Transverse colon (tissue), 4 donors: ENCODE measurements at regions not wholly inside any gene's neighbourhood (a gene's known extent, or its start where the extent isn't known, plus 50 kb on each side); places are given as distances from the start of the nearest gene placed in this dataset.

Source experiments
- DNase-seq: peaks from one replicate; pipeline ENCODE4 v3.0.0-alpha.2; 2019
- H3K27ac ChIP-seq, 4 donors: fragments of 200-600 bp; sonication (generic); 2 replicates each; pipeline ENCODE4 v1.5.1; 2016 to 2018; ENCODE audit warnings: inconsistent platforms in 4 of 4
- H3K27me3 ChIP-seq: fragments of 200-600 bp; sonication (generic); 2 replicates; pipeline ENCODE4 v1.5.1; 2017; ENCODE audit warnings: inconsistent platforms
- H3K36me3 ChIP-seq, 4 donors: fragments of 200-600 bp; sonication (generic); 2 replicates each; pipeline ENCODE4 v1.5.1; 2017 to 2019; ENCODE audit warnings: inconsistent platforms in 4 of 4
- H3K4me1 ChIP-seq, 4 donors: fragments of 200-600 bp; sonication (generic); 2 replicates each; pipeline ENCODE4 v1.5.1; 2017 to 2020; ENCODE audit warnings: inconsistent platforms in 4 of 4
- H3K4me3 ChIP-seq, 4 donors: fragments of 200-600 bp; sonication (generic); 1 replicate in 1 of 4; 2 replicates in 3 of 4; pipeline versions ENCODE4 v1.5.1 to v1.6.1; 2017 to 2019; ENCODE audit warnings: inconsistent platforms in 4 of 4
- H3K9me3 ChIP-seq, 2 donors: fragments of 200-600 bp; sonication (generic); 2 replicates each; pipeline ENCODE4 v1.5.1; 2017 to 2019; ENCODE audit warnings: inconsistent platforms in 2 of 2
- EP300 ChIP-seq: sonication (generic); formaldehyde crosslinking; IDR thresholded peaks from one replicate; pipeline ENCODE4 v1.6.1; 2017; ENCODE audit warnings: antibody characterized with exemption, low read depth
- POLR2A ChIP-seq: fragments of 450-650 bp; IDR thresholded peaks from one replicate; pipeline ENCODE4 v1.6.1; 2016; ENCODE audit warnings: antibody characterized with exemption, mild to moderate bottlenecking, moderate library complexity
- POLR2AphosphoS5 ChIP-seq, 3 donors: sonication (generic); formaldehyde crosslinking; IDR thresholded peaks; one replicate each; pipeline ENCODE4 v1.6.1; 2016; ENCODE audit warnings: antibody characterized with exemption in 3 of 3
- WGBS, 2 donors: methylation state at CpG; one replicate each; pipeline ENCODE4 v1.1.5; 2018; ENCODE audit warnings: low coverage in 1 of 2; 5-methylcytosine and 5-hydroxymethylcytosine counted together
- in situ Hi-C, 4 donors: fragments of 200-750 bp; cut with MboI; loops; one replicate each; pipeline versions ENCODE4 v1.15.0 to v1.15.1; 2017; ENCODE audit warnings: low sequenced_read_pairs in 3 of 4, low pct_ligation_motif_present in 1 of 4, low pct_unique_long_range_greater_than_20kb in 1 of 4
- intact Hi-C: fragments of 100-400 bp; cut with DNase I; formaldehyde crosslinking; loops from one replicate; pipeline ENCODE4 v1.15.1; 2023; ENCODE audit warnings: low total_unique reads
- TF ChIP-seq, protein P1 (sequence below), 5 experiments: fragments of 200-600 bp in 3 of 5; fragments of 450-650 bp in 2 of 5; sonication (generic) in 3 of 5; IDR thresholded peaks; 1 replicate in 2 of 5; 2 replicates in 3 of 5; pipeline ENCODE4 v1.5.1; 2016 to 2017; ENCODE audit warnings: antibody characterized with exemption in 5 of 5, inconsistent platforms in 3 of 5, mild to moderate bottlenecking in 2 of 5, moderate library complexity in 1 of 5

DNA sequence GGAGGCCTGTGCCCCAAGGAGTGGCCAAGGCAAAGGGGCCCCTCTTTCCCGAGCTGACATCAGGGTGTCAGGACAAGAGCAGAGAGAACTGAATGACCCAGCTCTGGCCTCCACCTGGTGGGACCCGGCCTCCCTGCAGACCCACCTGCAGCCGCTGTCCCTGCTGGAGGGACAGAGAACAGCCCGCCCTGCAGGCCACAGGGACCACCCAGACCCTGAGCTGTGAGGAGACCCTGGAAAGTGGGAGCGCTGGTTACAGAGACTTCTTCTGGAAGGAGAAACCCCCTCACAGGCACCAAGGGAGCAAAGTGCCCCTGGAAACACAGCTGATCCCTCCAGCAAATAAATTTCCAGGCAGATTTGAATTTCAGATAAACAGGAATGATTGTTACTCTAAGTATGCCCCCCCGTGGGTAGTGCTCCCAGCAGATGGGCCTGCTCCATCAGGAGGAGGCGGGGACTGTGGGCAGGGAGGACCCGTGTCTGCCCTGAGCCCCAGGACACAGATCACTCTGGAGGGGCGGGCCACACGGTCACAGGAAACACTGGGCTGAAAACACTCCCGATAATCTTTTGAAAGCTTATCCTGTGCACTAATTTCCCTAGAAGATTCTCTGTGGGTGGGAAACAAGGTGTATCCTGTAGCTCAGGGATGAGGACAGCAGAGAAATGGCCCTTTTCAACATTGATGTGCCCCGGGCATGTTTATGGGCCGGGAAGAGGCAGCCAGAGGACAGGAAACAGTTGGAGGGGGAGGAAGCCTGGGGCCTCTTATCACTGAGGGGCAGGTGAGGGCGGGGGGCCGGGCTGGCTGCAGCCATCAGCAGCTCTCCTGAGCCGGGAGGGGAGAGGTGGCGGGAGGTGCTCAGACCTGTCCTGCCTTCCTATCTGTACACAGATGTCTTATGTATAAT lies 276.0 kb downstream of the ADGRD1 start:
- DNase-seq, result no peak
- 32 to 36% methylated on average over 2 to 17 of the region's 17 CpGs for WGBS, 2 donors
- Histone ChIP-seq H3K27me3 (peaks cover 9% of the 10 kb centered on the region), H3K36me3 (no peaks in the 10 kb centered on the region), H3K4me1 (peaks cover 0 to 9% (median 3%) of the 10 kb centered on the region in 4 donors), H3K4me3 (no peak overlapping the region), H3K27ac (no peak overlapping the region), H3K9me3 (no peaks in the 10 kb centered on the region)
- in situ Hi-C loops, result loop anchor here in 1 of 4 donors (5.0 kb wide), 1 partner anchor 208 kb away; no protein-coding TSS in a partner anchor
- TF ChIP-seq POLR2AphosphoS5 (IDR thresholded peaks at IDR 0.05), result no peak
- TF ChIP-seq, protein P1, sequence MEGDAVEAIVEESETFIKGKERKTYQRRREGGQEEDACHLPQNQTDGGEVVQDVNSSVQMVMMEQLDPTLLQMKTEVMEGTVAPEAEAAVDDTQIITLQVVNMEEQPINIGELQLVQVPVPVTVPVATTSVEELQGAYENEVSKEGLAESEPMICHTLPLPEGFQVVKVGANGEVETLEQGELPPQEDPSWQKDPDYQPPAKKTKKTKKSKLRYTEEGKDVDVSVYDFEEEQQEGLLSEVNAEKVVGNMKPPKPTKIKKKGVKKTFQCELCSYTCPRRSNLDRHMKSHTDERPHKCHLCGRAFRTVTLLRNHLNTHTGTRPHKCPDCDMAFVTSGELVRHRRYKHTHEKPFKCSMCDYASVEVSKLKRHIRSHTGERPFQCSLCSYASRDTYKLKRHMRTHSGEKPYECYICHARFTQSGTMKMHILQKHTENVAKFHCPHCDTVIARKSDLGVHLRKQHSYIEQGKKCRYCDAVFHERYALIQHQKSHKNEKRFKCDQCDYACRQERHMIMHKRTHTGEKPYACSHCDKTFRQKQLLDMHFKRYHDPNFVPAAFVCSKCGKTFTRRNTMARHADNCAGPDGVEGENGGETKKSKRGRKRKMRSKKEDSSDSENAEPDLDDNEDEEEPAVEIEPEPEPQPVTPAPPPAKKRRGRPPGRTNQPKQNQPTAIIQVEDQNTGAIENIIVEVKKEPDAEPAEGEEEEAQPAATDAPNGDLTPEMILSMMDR (IDR thresholded peaks at IDR 0.05), result no peak
- no peak for TF ChIP-seq POLR2A
- TF ChIP-seq EP300, result no peak
- intact Hi-C loops, result no loop called here

DNA sequence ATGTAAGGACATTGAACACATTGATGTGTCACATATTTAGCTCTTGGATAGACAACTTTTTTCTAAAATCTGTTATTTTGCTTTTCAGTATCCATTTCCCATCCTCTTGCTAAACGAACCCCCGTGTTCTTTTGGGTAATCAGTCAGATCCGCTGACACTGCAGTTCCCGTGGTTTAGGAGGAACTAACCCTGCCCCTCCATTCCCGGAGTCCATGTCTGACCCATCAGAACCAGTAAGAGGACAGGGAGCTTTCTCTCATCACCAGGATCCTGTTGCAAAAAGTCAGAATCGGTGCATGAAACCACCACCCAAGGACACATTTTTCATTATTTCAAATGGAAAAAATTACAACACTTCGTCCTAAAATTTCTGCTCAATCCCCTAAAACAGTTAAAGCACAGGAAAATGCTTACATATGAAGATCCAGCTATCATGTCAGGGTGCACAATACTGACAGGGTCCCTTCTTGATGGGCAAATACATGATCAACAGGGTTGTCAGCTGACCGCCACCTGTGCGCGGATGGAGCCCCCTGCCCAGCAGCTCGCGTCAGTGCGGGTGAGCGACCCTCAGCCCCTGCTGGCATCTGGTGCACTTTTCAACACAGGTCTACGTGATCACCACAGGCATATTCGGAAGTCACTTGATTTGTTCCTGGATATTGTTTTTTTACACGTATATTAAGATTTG lies 276.8 kb downstream of the ADGRD1 start:
- no peak overlapping the region for H3K4me3 ChIP-seq
- peaks cover 0 to 9% (median 3%) of the 10 kb centered on the region in 4 donors for H3K4me1 ChIP-seq
- intact Hi-C loops, result no loop called here
- WGBS, 2 donors, result 53 to 79% methylated on average over 5 to 17 of the region's 17 CpGs
- H3K36me3 ChIP-seq, result no peaks in the 10 kb centered on the region
- TF ChIP-seq, protein P1 (IDR thresholded peaks at IDR 0.05), result no peak
- TF ChIP-seq EP300 (no peak), POLR2AphosphoS5 (IDR thresholded peaks at IDR 0.05) (no peak)
- DNase-seq, result no peak
- peaks cover 9% of the 10 kb centered on the region for H3K27me3 ChIP-seq
- in situ Hi-C loops, result no loop called here
- H3K27ac ChIP-seq, result no peak overlapping the region
- H3K9me3 ChIP-seq, result no peaks in the 10 kb centered on the region

DNA sequence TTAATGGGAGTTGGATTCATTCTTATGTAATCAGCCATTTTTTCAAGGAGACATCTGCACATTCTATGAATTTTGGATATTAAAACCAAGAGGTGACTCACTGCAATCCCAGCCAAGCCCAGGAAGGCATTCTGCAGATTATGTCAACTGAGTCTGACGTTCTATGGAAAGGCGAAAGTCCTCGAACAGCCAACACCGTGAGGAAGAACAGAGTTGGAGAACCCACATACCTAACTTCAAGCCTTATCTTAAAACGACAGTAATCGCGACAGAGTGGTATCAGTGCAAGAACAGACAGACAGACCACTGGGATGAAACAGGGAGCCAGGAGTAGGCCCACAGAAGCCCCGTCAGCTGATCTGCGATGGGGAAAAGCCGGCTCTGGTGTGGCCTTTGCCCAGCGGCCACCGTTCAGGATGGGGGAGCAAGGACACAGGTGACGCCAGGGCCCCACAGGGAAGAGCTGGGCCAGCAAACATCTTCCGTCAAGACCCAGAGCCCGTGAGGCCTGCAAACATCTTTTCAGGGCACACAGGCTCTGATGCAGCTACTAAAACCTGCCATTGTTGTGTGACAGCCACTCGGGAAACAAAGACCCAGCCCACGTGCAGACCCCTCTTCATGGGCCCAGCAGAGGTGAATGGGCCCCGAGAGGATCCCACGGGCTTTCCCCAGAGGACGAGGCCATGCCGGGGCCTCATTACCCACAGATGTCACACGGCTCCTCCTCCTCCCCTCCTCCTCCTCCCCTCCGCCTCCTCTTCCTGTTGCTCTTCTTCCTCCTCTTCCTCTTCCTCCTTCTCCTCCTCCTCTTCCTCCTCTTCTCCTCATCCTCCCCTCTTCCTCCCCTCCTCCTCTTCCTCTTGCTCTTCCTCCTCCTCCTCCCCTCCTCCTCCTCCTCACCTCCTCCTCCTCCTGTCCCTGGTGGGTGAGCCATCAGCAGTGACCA lies 277.6 kb downstream of the ADGRD1 start:
- Histone ChIP-seq H3K36me3 (no peaks in the 10 kb centered on the region), H3K27ac (no peak overlapping the region), H3K9me3 (no peaks in the 10 kb centered on the region), H3K27me3 (peaks cover 9% of the 10 kb centered on the region), H3K4me3 (no peak overlapping the region), H3K4me1 (peaks cover 0 to 9% (median 3%) of the 10 kb centered on the region in 4 donors)
- intact Hi-C loops (no loop called here), in situ Hi-C loops (no loop called here)
- WGBS, 2 donors, result 76 to 93% methylated on average over 8 to 23 of the region's 23 CpGs
- no peak for DNase-seq
- TF ChIP-seq, protein P1 (IDR thresholded peaks at IDR 0.05), result no peak
- TF ChIP-seq EP300 (no peak), POLR2A (no peak), POLR2AphosphoS5 (IDR thresholded peaks at IDR 0.05) (no peak)
